ENCODE measurements at regions not wholly inside any gene's neighbourhood (a gene's known extent, or its start where the extent isn't known, plus 50 kb on each side); places are given as distances from the start of the nearest gene placed in this dataset.

- TF ChIP-seq EP300 (IDR thresholded peaks at IDR 0.05) (no peak), CTCF (IDR thresholded peaks at IDR 0.05) (no peak)
Measured at GRCh38 chr7:32259931-32260596, 189.9 kb upstream of the PDE1C start.

Data from suprapubic skin (tissue), 3 donors.